GM12878 (cell line): ENCODE measurements at regions not wholly inside any gene's neighbourhood (a gene's known extent, or its start where the extent isn't known, plus 50 kb on each side); places are given as distances from the start of the nearest gene placed in this dataset.

ENCODE experiments used
- ATAC-seq: fragments of 200-7000 bp; cut with Tn5 transposase; 3 replicates; pipeline ENCODE4 v1.9.1; 2020; ENCODE audit warnings: mild to moderate bottlenecking, moderate library complexity
- BruUV-seq: library from RNA; stranded (reverse); fragments of 400-500 nt; replicated peaks from 2 replicates; lab custom pipeline; 2021; lab: Mats Ljungman, UMichigan
- CTCF ChIA-PET: fragments of 300-600 bp; sonication (Branson Sonifier 250); formaldehyde crosslinking; extraction: SDS; loops from one replicate; lab custom pipeline; 2021; ENCODE audit warnings: inconsistent platforms; lab: Yijun Ruan, JAX
- POLR2A ChIA-PET: fragments of 350-600 bp; formaldehyde crosslinking; extraction: SDS; loops from one replicate; lab custom pipeline; 2021; ENCODE audit warnings: inconsistent platforms; lab: Charles Lee
- RAD21 ChIA-PET: fragments of 300-600 bp; sonication (Branson Sonifier 250); formaldehyde crosslinking; loops from one replicate; lab custom pipeline; 2023; ENCODE audit warnings: antibody characterized with exemption; ENCODE audit not compliant: unreplicated experiment; lab: Charles Lee
- SMC1A ChIA-PET: fragments of 300-600 bp; sonication (Branson Sonifier 250); formaldehyde crosslinking; loops from one replicate; lab custom pipeline; 2023; ENCODE audit not compliant: unreplicated experiment, uncharacterized antibody; lab: Charles Lee
- DNase-seq: peaks from one replicate; pipeline ENCODE4 v3.0.0-alpha.2; 2011; ENCODE audit warnings: low read depth, low spot score
- FAIRE-seq: peaks from 3 replicates; lab custom pipeline; 2011; peaks lifted over from hg19 to GRCh38; lab: Jason Lieb, UNC
- H2AFZ ChIP-seq: 2 replicates; pipeline ENCODE4 v1.6.0; 2011; ENCODE audit warnings: low read depth, low read length, control low read depth; ENCODE audit not compliant: control insufficient read depth
- H3K27ac ChIP-seq: 2 replicates; pipeline ENCODE4 v1.5.1; 2011; ENCODE audit warnings: control low read depth; ENCODE audit not compliant: control insufficient read depth, insufficient read depth
- H3K27me3 ChIP-seq, 2 experiments: replicated peaks in 1 of 2; 2 replicates each; pipeline versions ENCODE4 v1.6.0 to v1.6.1; 2011; ENCODE audit warnings: low read length in 1 of 2; ENCODE audit not compliant: control insufficient read depth in 2 of 2, insufficient read depth in 2 of 2
- H3K36me3 ChIP-seq, 2 experiments: 2 replicates each; pipeline ENCODE4 v1.5.1; 2011; ENCODE audit warnings: low read length in 1 of 2; ENCODE audit not compliant: control insufficient read depth in 2 of 2, insufficient read depth in 2 of 2
- H3K4me1 ChIP-seq: 2 replicates; pipeline ENCODE4 v1.6.1; 2011; ENCODE audit warnings: mild to moderate bottlenecking, low read length, moderate library complexity, mixed read lengths; ENCODE audit not compliant: control insufficient read depth, insufficient read depth
- H3K4me2 ChIP-seq: 2 replicates; pipeline ENCODE4 v1.6.0; 2011; ENCODE audit warnings: control low read depth; ENCODE audit not compliant: control insufficient read depth, insufficient read depth
- H3K4me3 ChIP-seq: fragments of 200-600 bp; sonication (generic); 2 replicates; pipeline ENCODE4 v1.5.1; 2016
- H3K79me2 ChIP-seq: 2 replicates; pipeline ENCODE4 v1.6.0; 2011; ENCODE audit warnings: low read length; ENCODE audit not compliant: control insufficient read depth, insufficient read depth
- H3K9ac ChIP-seq: 2 replicates; pipeline ENCODE4 v1.8.0; 2011; ENCODE audit warnings: low read length, control low read depth, mixed read lengths; ENCODE audit not compliant: control insufficient read depth, insufficient read depth
- H3K9me3 ChIP-seq: replicated peaks from 3 replicates; pipeline ENCODE4 v1.5.1; 2011; ENCODE audit warnings: mild to moderate bottlenecking, low read length; ENCODE audit not compliant: control insufficient read depth, insufficient read depth
- H4K20me1 ChIP-seq: 2 replicates; pipeline ENCODE4 v1.6.0; 2011; ENCODE audit not compliant: control insufficient read depth, insufficient read depth
- BCLAF1 ChIP-seq: fragments of 450-650 bp; IDR thresholded peaks from 2 replicates; pipeline ENCODE4 v1.6.1; 2017; ENCODE audit warnings: antibody characterized with exemption, mild to moderate bottlenecking, moderate library complexity
- CTCF ChIP-seq, 3 experiments: IDR thresholded peaks in 2 of 3; conservative IDR thresholded peaks in 1 of 3; 2 replicates each; pipeline ENCODE4 v1.5.1; 2011; ENCODE audit warnings: low read depth in 3 of 3, low read length in 3 of 3, mild to moderate bottlenecking in 3 of 3, control low read depth in 2 of 3, moderate library complexity in 2 of 3, inconsistent platforms in 1 of 3, mixed read lengths in 1 of 3; ENCODE audit not compliant: control insufficient read depth in 2 of 3, insufficient read depth in 1 of 3; ENCODE audit errors: extremely low read depth in 1 of 3
- DPF2 ChIP-seq: fragments of 450-650 bp; IDR thresholded peaks from 2 replicates; pipeline ENCODE4 v1.6.1; 2017; ENCODE audit warnings: mild to moderate bottlenecking
- FOS ChIP-seq: IDR thresholded peaks from 3 replicates; pipeline ENCODE4 v1.6.1; 2011; ENCODE audit warnings: borderline replicate concordance; ENCODE audit not compliant: insufficient read length; ENCODE audit errors: extremely low read depth
- MTA2 ChIP-seq: fragments of 450-650 bp; IDR thresholded peaks from 2 replicates; pipeline ENCODE4 v1.6.1; 2016; ENCODE audit warnings: low read depth, mild to moderate bottlenecking, moderate library complexity
- NR2F1 ChIP-seq: fragments of 450-650 bp; conservative IDR thresholded peaks from 2 replicates; pipeline ENCODE4 v1.6.1; 2017; ENCODE audit warnings: mild to moderate bottlenecking
- RAD21 ChIP-seq: IDR thresholded peaks from 2 replicates; pipeline ENCODE4 v1.6.1; 2011; ENCODE audit warnings: mild to moderate bottlenecking, low read depth, low read length, moderate library complexity; ENCODE audit not compliant: insufficient read depth
- RBBP5 ChIP-seq: fragments of 200-600 bp; sonication (generic); conservative IDR thresholded peaks from 2 replicates; pipeline ENCODE4 v1.6.1; 2016
- SIN3A ChIP-seq: IDR thresholded peaks from 2 replicates; pipeline ENCODE4 v1.6.1; 2012; ENCODE audit warnings: low read depth, low read length, improper control_type of control experiment
- SMAD5 ChIP-seq: IDR thresholded peaks from 2 replicates; pipeline ENCODE4 v1.6.1; 2016; ENCODE audit warnings: antibody characterized with exemption, low read depth
- STAT3 ChIP-seq: IDR thresholded peaks from 2 replicates; pipeline ENCODE4 v1.6.1; 2011; ENCODE audit warnings: low read depth, low read length, improper control_type of control experiment
- SUZ12 ChIP-seq: fragments of 200-600 bp; sonication (generic); IDR thresholded peaks from one replicate; pipeline ENCODE4 v1.6.1; 2018; ENCODE audit warnings: antibody characterized with exemption, mild to moderate bottlenecking; ENCODE audit not compliant: unreplicated experiment
- ZNF274 ChIP-seq: IDR thresholded peaks from one replicate; pipeline ENCODE4 v1.8.0; 2011; ENCODE audit not compliant: insufficient read length, insufficient read depth
- WGBS: methylation state at CpG from one replicate; pipeline ENCODE4 v1.1.6; 2016; ENCODE audit warnings: low lambda C conversion rate; ENCODE audit not compliant: insufficient replicate concordance, insufficient coverage; ENCODE audit errors: missing lambda C conversion rate; 5-methylcytosine and 5-hydroxymethylcytosine counted together
- in situ Hi-C: fragments of 300-500 bp; cut with MboI; formaldehyde crosslinking; loops from 9 replicates; pipeline ENCODE4 v1.14.3; 2018; ENCODE audit warnings: mixed read lengths
- intact Hi-C: fragments of 100-400 bp; cut with micrococcal nuclease; formaldehyde crosslinking; loops from one replicate; pipeline ENCODE4 v1.14.2; 2022; ENCODE audit not compliant: unreplicated experiment
- TF ChIP-seq, protein P1 (sequence below): IDR thresholded peaks from 2 replicates; pipeline ENCODE4 v1.6.1; 2011; ENCODE audit warnings: low read depth, mild to moderate bottlenecking, low read length, moderate library complexity, borderline replicate concordance; ENCODE audit errors: extremely low read depth
- TF ChIP-seq, protein P2 (sequence below): IDR thresholded peaks from 2 replicates; pipeline ENCODE4 v1.6.1; 2012; ENCODE audit warnings: low read depth, low read length, improper control_type of control experiment

DNA sequence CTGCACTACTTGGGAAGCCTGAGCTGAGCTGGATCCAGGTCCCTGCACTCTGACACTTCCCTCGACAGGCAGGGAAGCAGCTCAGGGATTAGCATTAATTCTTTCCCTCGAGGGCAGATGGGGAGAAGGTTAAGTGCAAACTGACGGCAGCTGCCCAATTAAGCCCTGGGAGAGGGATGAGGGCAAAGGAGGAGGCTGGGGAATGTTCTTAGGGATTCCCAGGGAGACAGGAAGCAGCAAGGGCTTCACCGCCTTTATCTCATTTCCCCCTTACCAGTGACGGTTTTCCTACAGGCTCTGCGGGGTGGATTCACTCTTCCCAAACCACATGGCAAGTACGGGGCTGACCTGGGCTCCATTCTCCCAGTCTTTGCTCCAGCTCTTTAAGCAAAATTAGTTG lies 519.0 kb upstream of the PROK2 start:
- POLR2A ChIA-PET, result no interaction called here
- Histone ChIP-seq H3K9ac (no peak overlapping the region), H3K4me3 (no peak overlapping the region), H3K4me1 (no peaks in the 10 kb centered on the region)
- no TSS peak for BruUV-seq
- RAD21 ChIA-PET, result no interaction called here
- no peak for FAIRE-seq
- no peak for ATAC-seq
- CTCF ChIA-PET, result interaction anchor here (0.6 kb wide), 1 partner anchor 1730 kb away, joined by 3 read pairs; no protein-coding TSS in a partner anchor
- TF ChIP-seq NR2F1 (no peak), SMAD5 (no peak), DPF2 (no peak), RBBP5 (no peak), STAT3 (no peak), MTA2 (no peak), SIN3A (no peak), BCLAF1 (no peak), SUZ12 (no peak), CTCF (IDR thresholded peaks at IDR 0.05 in 2 of 3, conservative IDR thresholded peaks at IDR 0.05 in 1 of 3; ENCODE audit: control insufficient read depth in 2 of 3, extremely low read depth in 1 of 3, insufficient read depth in 1 of 3, low read depth in 3 of 3, low read length in 3 of 3) (no peak), FOS (no peak), ZNF274 (no peak), RAD21 (no peak)
- TF ChIP-seq, protein P1, sequence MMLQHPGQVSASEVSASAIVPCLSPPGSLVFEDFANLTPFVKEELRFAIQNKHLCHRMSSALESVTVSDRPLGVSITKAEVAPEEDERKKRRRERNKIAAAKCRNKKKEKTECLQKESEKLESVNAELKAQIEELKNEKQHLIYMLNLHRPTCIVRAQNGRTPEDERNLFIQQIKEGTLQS, result no peak
- TF ChIP-seq, protein P2, sequence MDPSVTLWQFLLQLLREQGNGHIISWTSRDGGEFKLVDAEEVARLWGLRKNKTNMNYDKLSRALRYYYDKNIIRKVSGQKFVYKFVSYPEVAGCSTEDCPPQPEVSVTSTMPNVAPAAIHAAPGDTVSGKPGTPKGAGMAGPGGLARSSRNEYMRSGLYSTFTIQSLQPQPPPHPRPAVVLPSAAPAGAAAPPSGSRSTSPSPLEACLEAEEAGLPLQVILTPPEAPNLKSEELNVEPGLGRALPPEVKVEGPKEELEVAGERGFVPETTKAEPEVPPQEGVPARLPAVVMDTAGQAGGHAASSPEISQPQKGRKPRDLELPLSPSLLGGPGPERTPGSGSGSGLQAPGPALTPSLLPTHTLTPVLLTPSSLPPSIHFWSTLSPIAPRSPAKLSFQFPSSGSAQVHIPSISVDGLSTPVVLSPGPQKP, result no peak
- TF ChIP-seq, all 136 proteins: peak for 0
- Histone ChIP-seq H3K4me2 (no peak overlapping the region), H3K36me3 (no peaks in the 10 kb centered on the region), H3K79me2 (no peaks in the 10 kb centered on the region), H4K20me1 (no peaks in the 10 kb centered on the region), H2AFZ (no peak overlapping the region), H3K27ac (no peak overlapping the region), H3K27me3 (no peaks in the 10 kb centered on the region), H3K9me3 (no peaks in the 10 kb centered on the region)
- SMC1A ChIA-PET, result interaction anchor here (1.8 kb wide), 1 partner anchor 15 kb away, joined by 5 read pairs; no protein-coding TSS in a partner anchor
- intact Hi-C loops (no loop called here), in situ Hi-C loops (no loop called here)
- no peak for DNase-seq
- WGBS, result 50% methylated on average over 7 of the region's 7 CpGs
